A172 (cell line): ENCODE measurements at regions not wholly inside any gene's neighbourhood (a gene's known extent, or its start where the extent isn't known, plus 50 kb on each side); places are given as distances from the start of the nearest gene placed in this dataset.
"Not testable (repeated sequence)": the region's sequence is repeated elsewhere in the genome, so short reads cannot be mapped to it uniquely, and the experiment has no call there.

Source experiments
- DNase-seq: peaks from one replicate; pipeline ENCODE4 v3.0.0-alpha.2; 2015; ENCODE audit warnings: low spot score

DNA sequence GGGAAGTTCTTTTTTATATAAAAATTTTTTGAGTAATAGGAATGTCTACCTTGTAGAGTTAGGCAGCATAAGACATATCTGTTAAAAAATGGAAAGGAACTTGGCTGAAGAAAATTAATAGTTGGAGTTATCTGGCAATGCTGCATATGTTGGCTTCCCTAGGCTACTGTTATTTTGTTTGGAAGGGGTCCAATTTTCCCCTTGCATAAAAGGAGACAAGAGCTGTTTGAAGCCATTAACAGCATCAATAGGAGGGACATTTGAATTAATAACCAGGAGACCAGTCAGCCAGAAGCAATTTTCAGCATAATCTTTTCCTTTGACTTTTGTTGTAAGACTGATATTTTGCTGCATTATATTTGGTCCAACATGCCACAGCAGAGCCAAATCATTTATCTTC lies 80.9 kb upstream of the TAB2 start:
- DNase-seq = no peak

DNA sequence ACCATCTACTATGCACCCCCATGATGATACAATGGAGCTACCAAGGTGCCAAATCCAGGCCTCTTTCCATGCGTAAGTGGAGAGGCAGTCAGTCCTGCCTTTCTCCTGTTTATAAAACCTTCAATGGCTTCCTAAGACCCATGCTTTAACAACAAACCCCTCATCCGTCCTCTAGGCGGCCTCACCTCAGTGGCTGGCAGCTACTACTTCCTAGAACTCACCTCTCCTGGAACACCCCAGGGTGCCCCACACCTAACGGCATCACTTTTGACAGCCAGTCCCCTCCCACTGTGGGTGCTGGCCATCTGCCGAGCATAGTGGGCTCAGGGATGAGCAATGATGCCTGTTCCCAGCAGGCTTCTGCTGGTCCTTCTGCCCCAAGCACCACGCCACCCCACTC lies 80.0 kb upstream of the TAB2 start:
- no peak for DNase-seq

DNA sequence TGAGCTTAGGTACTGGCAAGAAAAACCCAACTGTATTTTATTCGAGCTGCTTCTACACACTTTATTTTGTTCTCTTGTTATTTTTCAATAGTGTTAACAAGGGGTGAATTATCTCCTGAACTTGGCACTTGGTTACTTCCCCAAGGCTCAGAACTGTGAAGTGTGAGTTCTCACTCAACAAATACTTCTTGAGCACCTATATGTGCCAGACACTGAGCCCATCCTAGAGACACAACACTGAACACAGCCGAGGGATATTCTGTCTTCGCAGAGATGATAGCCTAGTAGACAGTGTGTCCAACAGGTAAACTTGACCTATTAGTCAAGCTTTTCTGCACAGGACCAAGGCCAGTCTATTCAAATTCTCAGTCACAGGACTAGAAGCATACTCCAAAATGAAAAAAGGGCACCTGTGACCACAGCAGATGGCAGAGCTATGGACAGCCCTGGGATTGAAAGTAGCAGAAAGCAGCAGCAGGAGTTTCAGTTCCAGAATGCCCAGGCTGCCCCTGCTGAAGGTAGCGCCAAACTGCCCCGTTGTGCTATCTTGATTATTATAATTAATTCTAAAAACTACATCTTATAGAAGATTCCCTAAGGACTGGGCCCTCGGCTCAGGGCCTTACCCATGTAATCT lies 77.8 kb upstream of the TAB2 start:
- DNase-seq = no peak

DNA sequence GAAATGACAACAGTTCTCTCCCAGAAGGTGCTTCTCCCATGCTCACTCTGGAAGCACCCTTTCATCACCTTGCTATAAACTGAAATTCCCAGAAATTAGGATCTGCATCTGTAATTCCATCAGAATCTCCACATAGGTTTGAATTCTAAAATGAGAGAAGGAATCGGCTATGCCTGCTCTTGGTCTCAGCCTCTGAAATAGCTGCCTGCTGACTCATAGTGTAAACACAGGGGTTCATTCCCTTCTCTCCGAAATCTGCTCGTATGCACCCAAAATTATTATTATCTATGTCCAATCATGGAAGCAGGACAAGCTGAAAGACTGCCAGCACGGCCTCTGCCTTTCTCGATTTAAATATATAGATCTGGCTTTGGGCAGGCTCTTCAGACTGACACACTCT lies 74.6 kb upstream of the TAB2 start:
- peak; percentile 30 for DNase-seq

DNA sequence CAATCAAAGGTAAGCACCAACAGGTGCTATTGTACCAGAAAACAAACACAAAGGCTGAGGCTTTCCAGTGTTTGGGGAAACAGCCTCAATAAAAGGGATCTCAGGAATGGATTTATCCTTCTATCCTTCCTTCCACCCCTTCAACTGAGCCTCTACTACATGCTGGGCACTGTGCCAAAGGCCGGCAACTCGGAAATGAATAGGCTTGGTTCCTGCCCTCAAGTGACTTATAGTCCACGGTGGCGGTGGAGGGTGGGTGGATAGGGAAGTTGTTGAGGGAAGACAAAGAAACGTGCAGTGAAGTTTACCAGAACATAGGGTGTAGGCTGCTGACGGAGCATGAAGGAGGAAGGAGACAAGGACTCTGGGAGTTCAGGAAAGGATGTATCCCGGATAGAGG lies 73.4 kb upstream of the TAB2 start:
- DNase-seq = no peak

DNA sequence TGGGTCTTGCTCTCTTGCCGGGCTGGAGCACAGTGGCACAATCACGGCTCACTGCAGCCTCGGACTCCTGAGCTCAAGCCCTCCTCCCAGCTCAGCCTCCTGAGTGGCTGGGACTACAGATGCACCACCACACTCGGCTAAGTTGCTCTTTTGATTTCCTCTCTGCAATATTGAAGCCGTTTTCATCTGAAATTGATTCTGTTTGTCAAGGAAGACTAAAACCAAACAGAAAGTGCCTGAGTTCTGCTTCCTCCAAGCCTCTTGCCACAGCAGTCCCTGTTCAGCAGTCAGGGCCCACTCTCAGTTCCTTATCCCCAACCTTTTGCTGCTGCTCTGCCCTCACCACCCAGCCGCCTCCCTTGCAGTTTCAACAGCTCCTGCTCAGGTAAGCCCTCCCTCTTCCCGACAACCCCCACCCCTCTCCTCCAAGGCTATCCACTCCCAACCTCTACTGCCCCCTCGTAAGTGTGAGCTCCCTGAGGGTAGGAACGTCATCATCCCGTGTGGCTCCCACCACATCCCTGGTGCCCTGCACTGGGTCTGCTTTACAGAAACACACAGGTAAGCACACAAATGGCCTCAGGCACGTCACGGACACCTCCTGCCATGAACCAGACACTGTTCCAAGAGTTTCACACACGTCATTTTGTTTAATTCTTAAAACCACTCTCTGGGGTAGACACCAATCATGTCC lies 70.7 kb upstream of the TAB2 start:
- DNase-seq = no peak

DNA sequence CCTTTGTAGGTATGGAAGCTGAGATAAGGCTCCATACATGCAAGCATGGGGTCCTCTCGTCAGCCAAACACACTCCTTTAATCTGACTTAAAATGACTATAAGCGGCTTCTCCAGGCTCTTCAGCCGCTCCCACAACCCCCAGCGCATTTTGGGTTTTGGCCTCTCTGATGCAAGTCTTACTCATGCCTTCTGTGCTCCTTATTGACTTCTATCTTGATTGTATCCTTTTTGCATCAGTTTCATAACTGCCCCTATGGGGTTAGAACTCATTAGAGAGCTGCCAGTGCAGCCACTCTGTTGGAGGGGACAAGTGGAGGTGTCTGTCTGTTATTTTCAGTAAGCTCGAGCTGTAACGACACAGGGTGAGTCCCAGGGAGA lies 70.1 kb upstream of the TAB2 start:
- no peak for DNase-seq

DNA sequence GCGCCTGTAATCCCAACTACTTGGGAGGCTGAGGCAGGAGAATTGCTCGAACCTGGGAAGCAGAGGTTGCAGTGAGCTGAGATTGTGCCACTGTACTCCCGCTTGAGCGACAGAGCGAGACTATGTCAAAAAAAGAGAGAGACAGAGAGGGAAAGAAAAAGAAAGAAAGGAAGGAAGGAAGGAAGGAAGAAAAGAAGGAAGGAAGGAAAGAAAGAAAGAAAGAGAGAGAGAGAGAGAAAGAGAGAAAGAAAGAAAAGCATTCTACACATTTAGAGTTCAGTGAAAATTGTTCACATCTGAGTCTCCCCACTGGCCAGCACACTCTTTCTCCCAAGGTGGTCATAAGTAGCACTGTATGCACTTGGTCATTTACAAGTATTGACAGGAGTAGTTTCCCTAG lies 69.2 kb upstream of the TAB2 start:
- not testable (repeated sequence) for DNase-seq

DNA sequence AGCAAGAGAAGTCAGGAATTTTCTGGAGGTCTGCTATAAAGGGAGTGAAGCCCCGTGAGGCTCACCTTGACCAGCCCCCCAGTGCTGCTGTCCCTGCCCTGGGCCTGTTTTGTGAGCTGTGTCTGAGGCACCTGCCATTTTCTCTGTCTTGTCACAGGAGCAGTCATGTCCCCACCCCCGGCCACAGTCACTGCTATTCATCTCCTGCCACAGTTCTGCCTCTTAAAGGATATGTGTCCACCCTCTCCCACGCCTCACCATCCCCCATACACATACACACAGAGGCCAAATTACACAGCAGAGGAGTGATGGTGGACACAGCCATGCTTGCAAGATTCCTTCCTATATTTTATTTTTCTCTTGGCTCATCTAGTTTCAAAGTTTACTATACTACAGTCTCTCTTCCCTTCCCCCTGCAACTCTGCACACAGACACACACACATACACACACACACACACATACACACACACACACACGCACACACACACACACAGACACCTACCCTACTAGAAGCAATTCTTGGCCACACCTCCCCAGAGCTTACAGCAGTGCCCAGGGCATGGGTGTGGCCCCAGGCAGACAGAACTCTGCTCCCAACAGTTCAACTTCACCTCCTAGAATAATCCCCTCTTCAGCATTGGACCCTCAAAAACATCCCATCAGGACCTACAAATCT lies 68.7 kb upstream of the TAB2 start:
- no peak for DNase-seq

DNA sequence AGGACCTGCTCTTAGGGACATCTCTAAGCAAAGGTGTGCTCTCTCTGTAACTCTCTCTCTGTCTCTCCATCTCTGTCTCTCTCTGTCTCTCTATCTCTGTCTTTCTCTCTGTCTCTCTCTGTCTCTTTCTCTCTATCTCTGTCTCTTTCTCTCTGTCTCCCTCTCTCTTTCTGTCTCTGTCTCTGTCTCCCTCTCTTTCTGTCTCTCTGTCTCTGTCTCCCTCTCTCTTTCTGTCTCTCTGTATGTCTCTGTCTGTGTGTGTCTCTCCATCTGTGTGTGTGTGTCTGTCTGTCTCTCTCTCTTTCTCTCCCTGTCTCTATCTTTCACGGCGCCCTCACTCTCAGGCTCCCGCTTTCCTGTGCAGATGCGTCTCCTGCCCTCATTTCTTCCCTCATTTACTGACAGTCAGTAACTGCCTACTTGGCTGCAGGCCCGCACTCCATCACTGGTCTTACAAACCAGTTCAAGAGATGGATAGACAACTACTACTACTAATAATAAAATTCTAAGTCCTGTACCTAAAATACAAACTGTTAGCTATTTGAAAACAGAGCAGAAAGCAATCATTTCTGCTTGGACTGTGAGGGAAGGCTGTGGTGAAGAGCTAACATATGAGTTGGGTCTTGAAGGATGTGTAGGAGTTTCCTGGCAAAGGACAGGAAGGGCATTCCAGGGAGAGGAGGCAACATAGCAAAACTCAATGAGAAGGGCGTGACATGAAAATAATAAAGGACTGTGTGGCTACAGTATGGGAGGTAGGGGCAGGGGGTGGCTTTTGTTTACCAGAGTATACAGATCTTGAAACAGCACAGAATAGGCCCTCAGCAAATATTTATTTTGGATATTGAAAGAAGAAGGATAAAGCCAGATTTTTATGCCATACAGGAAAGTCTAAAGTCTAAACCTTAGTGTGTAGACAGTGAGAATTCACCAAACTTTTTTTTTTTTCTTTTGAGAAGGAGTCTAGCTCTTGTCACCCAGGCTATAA lies 67.8 kb upstream of the TAB2 start:
- no peak for DNase-seq

DNA sequence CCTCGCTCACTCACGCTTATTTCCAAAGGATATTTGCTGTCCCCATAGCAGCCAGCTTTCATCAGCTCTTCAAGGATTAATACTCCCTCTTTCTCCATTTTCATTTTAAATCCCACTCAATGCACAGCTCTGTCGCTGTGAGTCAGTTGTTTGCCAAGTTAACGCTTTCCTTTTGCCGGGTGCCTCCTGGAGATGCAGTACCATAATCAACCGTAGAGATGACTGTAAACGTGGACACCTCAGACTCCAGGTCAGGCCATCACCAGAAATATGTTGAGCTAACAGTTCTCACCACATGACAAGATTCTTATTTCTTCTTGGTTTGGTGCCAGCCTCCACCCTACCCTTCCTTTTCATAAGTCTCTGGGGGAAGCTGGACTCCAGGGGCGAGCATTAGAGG lies 66.6 kb upstream of the TAB2 start:
- no peak for DNase-seq

DNA sequence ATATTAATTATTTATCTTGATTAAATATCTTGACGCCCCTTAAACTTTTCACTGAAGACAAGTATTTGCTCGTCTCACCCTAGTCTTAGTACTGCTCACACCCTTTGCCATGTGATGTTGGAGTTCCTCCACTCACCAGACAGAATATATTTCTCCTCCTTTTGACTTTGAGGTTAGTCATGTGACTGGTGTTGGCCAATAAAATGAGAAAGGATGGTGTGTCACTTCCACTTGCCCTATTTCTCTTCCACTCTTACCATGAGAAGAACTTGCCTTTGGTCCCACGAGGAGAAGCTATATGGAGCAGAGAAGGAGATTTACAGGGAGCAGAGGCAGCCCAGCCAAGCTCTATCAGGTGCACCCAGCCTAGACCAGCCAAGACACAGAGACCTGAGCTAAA lies 64.9 kb upstream of the TAB2 start:
- no peak for DNase-seq

DNA sequence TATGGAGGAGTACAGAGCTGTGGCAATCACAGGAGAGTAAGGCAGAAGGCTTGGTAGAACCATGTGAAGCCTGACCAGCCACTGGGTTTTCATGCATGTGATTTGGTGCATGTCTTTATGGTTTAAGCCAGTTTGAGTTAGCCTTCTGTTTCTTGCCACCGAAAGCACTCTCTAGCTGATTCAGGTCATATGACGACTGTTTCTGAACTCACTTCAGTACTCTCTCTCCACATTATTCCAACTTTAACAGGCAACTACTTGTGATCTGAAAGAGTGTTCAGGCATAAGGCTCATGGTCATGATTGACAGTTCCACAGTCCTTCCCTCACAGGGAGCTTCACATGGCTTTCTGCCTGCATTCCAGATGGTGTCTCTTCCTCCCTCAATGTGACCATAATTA lies 63.3 kb upstream of the TAB2 start:
- DNase-seq = no peak

DNA sequence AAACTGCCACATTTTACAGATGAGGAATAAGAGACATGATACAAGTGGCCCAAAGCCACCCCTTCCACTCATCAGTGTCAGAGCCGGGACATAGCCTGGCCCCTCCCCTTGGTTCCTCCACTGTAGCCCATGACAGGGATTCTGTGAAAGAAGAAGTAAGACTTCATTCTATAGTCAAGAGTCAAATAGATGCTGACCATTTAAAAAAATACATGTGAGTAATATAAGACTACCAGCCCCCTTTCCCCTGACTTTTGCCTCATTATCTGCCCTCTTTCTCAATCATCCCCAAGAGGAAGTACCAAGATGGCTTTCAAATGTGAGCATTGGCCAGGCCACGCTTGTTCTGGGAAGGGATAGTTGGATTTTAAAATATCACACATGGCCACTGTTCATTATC lies 57.8 kb upstream of the TAB2 start:
- DNase-seq = no peak

DNA sequence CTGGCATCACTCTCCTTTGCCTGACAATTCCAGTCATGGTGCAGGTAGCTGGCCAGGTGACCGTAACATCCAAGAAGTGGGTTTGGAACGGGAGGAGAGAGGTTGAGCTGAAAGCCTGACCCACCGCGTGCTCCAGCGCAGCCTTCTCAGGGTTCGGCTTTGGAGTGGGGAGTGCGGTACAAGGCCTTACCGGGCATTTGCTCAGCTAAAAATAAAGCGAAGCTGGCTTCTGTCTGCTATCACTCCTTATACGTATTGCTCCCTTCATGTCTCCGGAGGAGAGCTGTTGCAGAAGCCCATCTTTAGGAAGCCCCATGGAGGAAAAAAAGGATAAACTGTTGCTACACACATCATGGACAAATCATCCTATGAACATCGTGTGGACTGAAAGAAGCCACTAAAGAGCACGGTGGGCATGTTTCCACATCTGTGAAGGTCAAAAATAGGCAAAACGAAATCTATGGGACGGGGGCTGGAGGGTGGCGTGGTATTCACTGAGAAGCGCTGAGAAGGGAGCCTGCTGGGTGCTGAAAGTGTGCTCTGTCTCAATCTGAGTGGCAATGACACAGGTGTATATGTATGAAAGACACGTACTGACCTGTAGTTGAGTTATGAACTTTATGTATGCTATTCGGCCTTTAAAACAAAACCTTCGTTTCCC lies 57.2 kb upstream of the TAB2 start:
- no peak for DNase-seq

DNA sequence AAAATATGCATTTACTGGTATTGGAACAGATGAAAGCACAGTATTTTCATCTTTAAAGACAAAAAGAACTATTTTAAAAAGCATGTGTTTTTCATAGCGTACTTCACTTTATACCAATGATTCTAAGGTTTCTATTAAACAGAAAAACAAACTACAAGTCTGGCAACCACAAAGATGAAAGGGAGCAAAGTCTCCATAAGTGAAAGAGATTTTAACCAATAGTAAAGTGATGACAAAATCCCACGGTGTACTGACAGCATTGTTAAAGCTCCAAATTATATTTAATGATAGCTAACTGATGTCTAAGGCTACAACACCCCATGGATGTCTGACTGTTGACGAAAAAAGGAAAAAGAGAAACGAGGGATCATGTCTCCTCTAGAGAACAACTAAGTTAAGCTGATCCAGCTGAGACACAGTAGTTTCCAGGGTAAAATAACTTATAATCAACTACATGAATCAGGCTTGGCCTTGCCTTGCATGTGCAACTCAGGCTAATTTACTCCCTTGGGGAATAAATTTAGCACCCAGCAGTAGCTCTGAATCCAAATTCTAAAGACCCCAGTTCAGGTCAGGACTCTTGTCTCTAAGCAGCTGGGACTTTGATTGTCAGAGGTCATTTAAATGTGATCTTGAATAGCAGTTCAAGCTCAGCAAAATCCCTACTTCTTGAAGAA lies 56.0 kb upstream of the TAB2 start:
- no peak for DNase-seq

DNA sequence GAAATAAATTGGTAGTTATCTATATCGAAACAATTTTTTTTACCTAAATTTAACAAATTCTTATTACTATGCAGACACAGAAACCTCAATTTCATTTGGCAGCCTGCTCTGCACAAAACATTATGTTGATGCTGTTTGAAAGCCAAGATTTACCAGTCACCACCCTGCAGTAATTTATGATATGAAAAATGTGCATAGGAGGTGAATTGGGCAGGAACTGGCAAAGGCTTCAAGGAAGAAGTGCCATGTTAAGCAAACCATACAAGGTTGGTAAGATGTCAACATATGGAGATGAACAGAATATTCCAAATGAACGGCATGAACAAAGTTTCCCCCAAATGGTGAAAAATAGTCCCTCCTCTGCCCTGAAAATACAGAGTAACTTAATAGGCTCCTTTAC lies 54.2 kb upstream of the TAB2 start:
- DNase-seq = no peak

DNA sequence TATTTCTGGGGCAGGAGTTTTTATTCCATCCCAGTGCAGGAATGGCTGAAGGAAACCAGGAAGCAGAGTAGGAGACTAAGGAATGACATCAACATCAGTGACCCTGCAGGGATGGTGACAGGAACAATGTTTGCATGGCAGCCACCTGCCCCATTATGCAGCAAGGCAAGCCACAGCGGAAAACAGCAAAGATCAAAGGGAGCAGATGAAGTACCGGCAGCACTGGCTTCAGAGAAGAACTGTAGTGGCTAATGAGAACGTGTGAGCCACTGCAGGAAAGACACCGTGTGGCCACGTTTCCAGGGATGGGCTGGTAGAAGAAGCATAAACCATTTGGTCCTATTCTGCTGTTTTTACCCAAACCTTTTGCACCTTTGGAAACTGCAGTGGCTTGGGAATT lies 52.9 kb upstream of the TAB2 start:
- no peak for DNase-seq

DNA sequence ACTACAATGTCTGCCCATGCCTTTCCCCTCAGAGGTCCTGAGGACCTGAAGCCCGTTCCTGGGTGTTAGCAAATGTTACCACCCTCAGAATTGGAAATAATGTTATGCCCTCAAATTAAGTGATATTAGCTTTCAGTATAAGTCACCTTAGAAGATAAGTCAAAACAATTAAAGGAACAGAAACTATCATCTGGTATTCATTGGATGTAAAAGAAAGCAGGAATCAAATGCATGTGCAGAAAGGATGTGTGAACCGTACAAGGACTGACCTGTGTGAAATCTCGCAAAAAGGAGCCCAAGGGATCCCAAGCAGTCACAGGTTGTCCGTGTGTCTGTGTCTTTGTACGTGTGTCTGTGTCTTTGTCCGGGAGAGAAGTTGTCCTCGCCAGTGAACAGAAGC lies 51.6 kb upstream of the TAB2 start:
- DNase-seq = no peak

DNA sequence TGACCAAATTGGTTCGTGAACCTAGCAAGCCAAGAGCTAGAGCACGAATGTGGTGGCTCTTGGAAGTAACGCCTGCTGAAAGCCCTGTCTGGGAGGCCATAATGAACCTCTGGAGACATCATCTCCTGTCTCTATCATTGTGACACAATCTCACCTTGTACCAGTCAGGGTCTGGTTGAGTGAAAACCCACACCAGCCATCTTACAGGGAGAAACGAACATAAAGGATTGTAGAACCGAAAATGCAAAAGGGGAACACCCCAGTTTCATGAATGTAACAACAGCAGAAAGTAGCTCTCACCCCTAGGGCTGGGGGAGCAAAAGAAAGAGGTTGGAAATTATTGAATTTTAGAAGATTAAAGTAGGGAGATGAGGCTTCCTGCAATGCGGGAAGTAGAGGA lies 50.9 kb upstream of the TAB2 start:
- DNase-seq = no peak

DNA sequence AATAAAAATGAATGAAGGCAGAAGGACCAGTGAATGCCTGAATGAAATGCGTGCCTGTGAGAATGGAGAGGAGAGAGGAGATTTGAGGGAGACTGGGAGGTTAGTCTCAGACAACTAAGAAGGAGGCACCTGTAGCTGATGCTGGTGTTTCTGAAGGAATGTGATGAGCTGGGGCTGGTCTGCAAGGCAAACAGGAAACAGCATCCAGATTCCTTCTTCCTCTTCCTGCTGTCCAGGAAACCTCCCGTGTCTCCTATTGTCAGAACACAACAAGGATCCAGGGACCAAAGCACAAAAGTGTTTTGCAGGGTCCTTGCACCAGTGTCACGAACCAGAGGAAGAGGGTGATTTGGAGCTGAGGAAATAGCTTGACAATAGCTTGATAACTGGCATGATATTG lies 50.4 kb upstream of the TAB2 start:
- no peak for DNase-seq
